ENCODE measurements at regions not wholly inside any gene's neighbourhood (a gene's known extent, or its start where the extent isn't known, plus 50 kb on each side); places are given as distances from the start of the nearest gene placed in this dataset.

DNA sequence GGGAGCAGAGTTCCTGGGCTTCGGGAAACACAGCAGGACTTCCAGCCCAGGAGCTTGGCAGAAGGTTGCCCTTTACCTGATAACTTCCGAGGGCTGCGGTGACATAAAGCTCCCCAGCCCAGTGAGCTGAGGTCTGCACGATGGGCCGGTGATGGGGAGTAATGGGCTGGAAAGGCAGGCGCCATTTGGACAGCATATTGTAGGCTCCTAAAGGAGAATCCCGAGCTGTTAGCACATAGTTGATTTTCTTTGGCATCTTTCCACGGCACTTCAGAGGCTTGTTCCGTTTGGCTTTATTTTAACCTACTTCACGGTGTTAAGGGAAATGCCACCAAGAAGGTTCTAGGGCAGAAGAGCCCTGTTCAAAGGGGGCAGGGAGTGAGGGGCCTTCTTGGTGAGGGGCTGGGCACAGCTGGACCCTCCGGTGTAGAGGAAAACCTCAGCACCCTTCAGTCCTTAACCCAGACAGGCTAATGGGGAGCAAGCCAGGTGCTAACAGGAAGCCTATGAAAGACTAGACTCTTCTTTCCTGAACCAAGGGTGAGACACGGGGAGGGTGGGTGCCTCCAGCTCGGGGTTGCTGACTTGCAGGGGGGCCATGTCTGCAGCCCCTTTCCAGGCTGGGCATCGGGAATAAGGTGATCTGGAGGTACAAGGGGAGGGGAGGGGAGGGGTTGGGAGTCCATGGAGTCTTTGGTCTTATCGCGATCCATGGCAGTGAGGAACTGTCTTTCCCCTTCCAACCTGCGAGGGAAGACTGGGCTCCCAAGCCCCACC lies 347.7 kb downstream of the GLRX3 start:
- DNase-seq (ENCODE audit: low read depth in 1 of 2, low spot score in 1 of 2) = no peak

DNA sequence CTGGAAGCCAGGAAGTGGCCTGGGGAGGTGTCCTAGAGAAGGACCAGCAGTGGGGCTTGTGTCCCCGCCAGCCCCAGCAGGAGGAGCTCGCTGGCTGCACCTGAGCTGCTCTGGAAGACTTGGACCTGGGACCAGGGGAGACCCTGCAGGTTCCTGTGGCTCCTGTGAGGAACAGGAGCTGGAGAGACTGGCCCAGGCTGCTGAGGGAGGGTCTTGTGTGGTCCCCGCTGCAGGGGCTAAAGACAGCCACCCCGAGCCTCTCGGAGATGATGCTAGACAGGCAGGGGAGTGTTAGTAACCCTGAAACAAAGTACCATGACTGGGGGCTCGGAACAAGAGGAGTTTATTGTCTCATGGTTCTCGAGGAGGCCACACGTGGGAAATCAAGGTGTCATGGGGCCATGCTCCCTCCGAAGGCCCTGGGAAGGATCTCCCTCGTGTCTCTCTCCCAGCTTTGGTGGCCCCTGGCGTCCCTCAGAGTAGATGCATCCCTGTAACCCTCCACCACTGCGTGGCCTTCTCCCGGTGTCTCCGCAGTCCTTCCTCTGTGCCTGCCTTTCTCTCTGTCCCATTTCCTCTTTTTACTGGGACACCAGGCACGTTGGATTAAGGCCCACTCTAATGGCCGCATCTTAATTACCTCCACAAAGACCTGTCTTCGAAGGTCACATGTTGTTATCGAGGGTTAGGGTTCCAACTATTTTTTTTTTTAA lies 348.4 kb downstream of the GLRX3 start:
- DNase-seq (ENCODE audit: low read depth in 1 of 2, low spot score in 1 of 2) = no peak

DNA sequence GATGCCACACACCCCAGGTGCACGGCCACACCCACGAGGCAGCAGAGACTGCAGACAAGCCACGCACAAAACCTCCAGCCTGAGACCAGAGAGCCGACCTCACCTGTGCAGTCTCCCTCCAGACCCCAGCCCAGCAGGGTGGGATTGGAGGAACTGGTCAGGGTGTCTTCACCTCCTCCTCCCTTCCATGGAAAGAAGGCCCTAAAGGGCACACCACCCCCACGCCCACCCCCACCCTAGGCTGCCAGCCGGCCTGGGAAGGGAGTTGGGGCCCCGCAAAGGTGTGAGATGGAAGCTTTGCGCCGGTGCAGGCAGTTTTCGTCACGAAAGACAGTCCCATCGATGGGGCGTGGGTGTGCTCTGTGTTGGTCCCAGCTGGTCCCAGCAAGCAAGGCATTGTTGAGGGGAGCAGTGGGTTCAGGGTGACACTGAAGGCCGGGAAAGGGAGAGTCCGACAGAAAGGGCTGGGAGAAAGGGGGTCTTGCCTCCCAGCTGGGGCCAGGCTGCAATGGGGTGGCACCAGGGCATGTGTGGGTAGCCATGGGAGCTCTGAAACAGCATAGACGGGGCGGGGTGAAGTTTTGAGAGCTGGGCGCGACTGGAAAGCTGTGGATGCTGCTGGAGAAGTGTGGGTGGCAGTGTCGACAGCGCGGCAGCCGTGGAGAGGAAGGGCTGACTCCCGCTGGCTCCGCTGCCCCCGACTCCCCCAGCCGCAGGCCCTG lies 349.2 kb downstream of the GLRX3 start:
- no peak for DNase-seq (ENCODE audit: low read depth in 1 of 2, low spot score in 1 of 2)

DNA sequence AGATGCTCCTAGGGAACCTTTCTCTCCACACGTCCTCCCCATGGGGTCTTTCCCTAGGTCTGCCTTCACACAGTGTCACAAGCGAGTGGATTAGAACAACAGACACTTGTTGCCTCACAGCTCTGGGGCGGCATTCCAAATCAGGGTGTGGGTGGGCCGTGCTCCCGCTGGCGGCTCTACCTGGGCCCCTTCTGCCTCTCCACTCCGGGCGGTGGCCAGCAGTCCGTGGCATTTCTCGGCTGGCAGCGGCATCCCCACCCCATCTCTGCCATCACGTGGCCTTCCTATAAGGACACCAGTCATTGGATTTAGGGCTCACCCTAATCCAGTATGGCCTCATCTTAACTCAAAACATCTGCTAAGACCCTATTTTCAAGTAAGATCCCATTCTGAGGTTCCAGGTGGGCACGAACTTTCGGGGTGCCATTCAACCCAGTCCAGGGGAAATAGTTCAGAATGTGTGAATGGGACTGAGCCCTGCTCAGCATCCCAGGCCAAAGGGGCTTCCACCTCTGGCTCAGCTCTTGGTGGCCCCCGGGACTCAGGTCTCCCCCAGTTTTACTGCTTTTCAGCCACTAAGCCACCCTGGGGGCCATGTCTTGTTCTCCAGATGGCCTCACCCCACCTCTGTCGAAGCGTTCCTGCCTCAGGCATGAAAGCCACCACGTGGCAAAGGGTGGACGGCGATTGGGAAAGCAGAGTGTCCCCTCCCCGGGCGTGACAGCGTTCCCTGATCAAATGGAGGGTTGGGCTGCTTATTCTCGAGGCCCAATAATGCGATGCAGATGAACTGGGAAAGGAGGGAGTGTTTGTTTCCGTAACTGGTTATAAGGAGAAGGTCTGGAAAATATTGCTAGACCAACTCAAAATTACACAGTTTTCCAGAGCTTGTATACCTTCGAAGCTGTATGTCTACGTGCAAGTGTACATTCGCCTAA lies 350.0 kb downstream of the GLRX3 start:
- DNase-seq (ENCODE audit: low read depth in 1 of 2, low spot score in 1 of 2) = no peak

DNA sequence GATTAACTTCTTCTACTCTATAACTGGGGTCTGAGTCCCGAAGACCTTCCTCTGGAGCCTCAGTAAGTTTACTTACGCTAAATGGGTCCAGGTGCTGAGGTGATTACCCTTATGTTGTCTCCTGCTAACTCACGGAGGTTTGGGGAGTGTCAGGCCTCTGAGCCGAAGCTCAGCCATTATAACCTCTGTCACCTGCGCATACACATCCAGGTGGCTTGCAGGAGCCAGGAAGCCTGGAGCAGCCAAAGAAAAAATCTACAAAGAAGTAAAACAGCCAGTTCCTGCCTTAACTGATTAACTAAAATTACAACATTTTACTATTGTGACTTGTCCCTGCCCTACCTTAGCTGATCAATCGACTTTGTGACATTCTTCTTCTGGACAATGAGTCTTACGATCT lies 350.7 kb downstream of the GLRX3 start:
- DNase-seq (ENCODE audit: low read depth in 1 of 2, low spot score in 1 of 2) = no peak

DNA sequence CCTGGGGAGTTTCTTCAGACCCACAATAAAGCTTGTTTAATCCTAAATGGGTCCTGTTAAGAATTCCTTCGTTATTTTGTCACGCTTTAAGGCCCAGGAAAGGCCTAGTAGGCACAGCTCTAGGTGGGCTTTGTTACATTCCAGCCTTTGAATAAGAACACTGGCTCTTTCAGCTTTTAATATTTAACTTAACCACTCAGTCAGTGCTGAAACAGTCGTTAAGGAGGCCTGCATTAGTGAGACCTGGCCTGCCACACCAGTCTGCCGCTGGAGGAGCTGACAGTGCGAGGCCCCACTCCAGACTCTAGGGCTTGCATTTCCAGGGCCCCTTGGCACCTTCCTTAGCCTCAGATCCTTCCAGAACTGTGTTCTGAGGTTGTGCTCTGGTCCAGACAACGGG lies 351.4 kb downstream of the GLRX3 start:
- DNase-seq (ENCODE audit: low read depth in 1 of 2, low spot score in 1 of 2) = no peak

DNA sequence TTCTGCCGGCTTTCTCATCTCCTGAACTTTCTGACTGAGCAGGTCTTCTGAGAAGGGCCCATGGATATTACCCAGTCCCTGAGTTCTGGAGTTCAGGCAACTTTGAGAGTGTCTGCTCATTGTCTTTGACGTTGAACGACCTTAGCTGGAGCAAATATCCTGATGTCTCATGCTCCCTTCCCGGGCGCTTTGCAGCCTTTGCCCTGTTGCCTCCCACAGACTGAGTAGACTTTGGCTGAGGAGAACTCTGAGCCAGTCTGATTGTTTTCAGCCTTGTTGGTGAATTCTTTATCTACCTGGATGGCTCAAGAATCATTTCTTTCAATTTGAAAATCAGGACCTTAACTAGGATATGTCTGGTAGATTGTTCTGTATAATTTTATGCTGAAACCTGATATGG lies 353.7 kb downstream of the GLRX3 start:
- no peak for DNase-seq (ENCODE audit: low read depth in 1 of 2, low spot score in 1 of 2)

DNA sequence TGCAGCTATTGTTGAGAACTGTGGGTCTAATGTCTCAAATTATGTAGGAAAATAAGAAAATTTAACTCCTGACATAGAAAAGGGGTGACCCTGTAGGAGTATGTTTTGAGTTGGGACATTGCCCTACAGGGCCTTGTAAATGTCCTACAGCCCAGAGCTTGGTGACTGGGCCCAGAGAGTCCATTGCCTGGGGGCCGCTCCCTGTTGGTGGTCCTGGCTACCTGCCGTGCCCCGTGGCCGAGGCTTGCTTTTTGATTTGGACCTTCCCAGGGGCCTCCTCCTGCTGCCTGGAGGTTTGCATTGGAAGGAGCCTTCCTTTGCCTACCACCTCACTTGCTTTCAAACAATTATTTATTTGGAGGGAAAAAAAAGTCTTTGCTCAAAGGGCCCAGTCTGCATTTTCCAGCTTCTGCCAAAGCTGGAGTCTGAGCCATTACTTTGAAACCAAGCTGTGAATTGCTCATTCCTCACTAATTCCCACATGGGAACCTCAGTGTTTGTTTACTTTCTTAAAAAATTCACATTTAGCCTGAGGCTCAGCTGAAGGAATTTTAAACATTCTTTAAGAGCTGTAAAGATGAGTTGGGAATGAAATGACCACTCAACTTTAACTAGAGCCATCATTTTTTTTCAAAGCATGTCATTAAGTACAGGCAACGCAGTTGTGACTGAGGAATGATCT lies 355.0 kb downstream of the GLRX3 start:
- no peak for DNase-seq (ENCODE audit: low read depth in 1 of 2, low spot score in 1 of 2)

DNA sequence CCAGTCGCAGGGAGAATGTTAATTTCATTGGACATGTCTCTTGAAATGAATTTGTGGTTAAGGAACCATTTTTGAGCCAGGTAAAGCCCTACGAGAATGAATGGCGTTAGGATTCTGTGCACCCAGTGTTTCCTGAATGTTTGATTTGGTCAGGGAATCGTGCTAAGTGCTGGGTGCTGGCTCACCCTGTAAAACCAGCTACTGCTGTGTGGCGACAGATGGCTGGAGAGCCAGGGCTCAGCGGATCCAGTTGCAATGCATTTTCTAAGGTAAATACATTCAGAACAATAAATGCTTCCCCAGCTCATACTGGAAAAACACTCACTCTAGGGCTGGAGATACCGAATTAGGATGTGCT lies 355.5 kb downstream of the GLRX3 start:
- DNase-seq (ENCODE audit: low read depth in 1 of 2, low spot score in 1 of 2) = no peak

DNA sequence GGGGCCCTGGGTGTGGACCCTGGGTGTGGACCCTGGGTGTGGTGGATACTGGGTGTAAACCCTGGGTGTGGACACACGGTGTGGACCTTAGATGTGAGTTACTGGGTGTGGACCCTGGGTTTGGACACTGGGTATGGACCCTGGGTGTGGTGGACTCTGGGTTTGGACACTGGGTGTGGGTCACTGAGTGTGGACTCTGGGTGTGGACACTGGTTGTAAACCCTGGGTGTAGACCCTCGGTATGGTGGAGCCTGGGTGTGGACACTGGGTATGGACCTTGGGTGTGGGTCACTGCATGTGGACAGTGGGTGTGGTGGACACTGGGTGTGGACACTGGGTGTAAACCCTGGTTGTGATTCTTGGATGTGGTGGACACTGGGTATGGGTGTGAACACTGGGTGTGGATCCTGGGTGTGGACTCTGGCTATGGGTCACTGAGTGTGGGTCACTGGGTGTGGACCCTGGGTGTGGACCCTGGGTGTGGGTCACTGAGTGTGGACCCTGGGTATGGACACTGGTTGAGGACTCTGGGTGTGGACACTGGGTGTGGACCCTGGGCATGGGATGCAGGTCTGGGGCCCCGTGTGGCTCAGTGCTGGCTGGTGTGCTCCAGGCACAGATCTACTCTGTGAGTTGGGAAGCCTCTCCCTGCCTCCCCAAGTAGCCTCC lies 356.2 kb downstream of the GLRX3 start:
- no peak for DNase-seq (ENCODE audit: low read depth in 1 of 2, low spot score in 1 of 2)

DNA sequence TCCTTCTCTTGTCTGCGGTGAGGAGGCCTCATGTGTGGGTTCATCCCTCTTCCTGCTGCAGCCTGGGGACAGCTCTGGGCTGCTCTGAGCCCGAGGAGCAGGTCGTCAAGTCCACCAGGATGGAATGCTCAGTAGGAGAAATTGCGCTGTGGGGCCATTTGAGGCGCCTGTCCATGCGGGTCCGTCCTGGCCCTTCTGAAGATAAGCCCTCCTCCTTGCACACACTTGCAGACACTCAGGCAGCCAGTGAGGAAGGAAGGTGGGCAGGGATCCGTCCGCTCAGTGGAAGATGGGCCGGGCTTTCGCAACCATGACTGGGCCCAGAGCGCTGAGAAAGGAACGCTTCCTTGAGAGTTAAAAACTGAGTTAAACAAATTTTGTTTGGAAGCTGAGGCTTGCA lies 356.8 kb downstream of the GLRX3 start:
- DNase-seq (ENCODE audit: low read depth in 1 of 2, low spot score in 1 of 2) = no peak

DNA sequence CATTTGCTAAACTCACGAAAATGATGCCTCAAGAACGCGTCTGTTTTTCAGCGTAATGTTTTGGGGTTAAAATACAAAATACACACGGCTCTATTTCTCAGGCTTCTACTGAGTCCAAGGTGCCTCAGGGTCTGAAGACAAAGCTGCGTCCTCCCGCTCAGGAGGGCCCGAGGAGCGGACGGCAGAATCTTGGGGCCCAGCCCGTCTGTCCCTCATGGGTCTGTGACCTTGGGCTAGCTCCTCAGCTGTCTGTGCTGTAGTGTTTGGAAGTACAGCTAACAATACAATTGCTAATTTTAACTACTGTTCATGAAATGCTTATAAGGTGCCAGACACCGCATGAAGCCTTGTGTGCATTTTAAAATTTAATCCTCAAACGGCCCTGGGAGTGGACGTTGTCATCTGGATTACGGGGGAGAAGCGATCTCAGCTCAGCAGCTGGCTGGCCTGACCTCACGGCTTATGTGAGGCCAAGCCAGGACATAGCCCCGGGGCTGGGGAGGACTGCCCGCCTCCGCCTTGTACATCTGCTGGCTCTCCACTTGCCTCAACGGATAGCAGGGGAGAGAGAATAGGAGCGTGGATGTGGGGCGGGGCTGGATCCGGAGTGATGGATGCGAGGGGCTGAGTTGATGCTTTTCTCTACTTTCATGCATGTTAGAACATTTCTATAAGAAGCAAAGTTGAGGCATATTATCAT lies 357.4 kb downstream of the GLRX3 start:
- DNase-seq (ENCODE audit: low read depth in 1 of 2, low spot score in 1 of 2) = no peak

DNA sequence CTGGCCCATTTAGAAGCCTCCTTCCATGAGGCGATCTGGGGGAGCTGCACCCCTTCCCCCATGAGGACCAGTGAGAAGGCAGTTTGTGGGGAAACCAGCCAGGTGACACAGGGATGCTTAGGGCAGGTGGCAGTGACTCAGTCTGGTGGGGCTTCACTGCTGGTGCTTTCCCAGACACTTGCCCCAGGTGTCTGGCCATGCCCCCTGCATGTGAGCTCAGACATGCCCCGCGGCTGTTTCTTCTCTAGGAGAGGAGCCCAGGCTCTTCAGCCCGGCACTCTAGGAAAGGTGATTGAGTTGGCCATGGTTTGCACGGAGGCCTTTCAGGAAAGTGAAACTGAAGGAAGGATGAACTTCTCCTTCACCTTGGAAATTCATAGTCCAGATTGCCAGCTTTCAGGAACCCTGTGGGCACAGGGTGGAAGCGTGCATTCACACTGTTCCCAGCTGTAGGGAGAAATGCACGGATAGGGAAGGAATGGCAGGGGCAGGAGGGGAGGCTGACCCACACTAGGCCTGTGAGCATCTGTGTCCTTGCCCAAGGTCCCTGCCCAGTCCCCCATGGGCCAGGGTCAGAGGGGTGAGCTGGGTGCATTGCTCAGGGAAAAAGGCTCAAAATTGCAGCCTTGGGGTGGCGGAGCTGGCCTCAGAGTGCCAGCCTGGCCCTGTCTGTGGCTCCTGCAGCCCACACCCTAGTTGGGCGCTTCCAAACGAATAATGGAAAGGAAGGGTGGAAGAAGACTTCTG lies 359.1 kb downstream of the GLRX3 start:
- no peak for DNase-seq (ENCODE audit: low read depth in 1 of 2, low spot score in 1 of 2)

DNA sequence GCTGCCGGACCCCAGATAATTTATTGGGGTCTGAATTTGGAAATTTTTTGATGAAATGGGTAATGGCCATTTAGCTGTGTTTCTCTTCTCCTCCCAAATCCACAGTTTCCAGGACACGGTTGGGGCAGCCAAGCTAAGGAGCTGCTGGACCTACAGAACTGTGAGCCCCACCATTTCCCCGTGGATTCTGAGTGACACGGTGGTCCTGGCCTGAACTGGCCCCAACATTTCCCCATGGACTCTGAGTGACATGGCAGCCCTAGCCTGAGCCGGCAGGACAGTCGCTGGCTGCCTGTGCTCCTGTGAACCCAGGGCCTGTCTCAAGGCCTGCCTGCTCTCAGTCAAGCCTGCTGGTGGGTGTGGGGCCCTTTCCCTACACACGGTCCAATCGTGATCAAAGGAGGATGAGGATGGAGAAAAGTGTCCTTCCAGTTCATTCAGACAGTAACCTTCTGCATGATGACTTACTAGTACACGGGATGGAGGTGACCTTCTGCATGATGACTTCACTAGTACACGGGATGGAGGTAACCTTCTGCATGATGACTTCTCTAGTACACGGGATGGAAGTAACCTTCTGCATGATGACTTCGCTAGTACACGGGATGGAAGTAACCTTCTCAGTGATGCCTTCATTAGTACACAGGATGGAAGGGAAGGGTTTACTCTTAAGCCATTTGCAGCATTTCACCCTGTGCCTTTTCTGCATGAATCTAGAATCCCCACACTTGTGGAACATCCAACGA lies 359.9 kb downstream of the GLRX3 start:
- no peak for DNase-seq (ENCODE audit: low read depth in 1 of 2, low spot score in 1 of 2)

DNA sequence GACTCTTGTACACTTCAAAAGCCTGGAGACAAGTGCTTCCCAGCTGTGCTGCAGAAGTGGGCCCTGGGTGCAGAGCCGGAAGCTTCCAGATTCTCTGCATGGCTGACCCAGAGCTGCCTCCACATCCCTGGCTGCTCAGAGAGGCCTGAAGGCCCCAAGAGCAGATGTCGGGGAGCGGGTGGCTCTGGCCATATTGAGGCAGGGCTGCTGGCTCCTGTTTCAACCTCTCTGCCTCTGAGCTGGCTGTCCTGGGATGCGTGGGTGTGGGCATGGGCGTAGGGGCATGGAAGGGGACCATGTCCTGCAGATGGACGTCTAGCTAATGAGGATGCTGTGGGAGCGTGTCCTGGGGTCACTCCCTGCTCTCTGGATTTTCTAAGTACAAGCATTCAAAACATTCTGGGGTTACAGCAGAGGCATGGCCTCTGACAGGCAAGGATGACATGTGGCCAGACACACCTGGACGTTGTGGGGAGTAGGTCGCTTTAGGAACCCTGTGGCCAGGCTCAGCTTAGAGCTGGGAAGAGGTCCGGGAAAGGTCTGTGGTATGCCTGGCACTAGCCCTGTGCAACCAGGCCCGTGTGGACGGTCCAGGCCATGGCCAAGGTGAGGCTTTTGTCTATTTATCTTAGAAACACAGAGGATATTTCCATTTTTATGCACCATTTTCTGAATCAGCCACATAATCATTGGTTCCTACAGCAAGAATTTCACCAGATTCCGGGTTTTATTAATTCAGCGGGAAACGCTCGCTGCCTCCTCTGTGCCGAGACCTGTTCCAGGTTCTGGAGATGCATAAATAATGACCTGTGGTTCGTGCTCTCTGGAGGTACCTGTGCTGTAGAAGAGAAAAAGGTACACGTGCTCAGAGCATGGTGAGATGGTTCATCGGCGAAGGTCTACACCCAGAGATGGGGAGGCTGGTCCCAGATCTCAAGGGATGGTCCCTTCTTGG lies 361.1 kb downstream of the GLRX3 start:
- no peak for DNase-seq (ENCODE audit: low read depth in 1 of 2, low spot score in 1 of 2)

DNA sequence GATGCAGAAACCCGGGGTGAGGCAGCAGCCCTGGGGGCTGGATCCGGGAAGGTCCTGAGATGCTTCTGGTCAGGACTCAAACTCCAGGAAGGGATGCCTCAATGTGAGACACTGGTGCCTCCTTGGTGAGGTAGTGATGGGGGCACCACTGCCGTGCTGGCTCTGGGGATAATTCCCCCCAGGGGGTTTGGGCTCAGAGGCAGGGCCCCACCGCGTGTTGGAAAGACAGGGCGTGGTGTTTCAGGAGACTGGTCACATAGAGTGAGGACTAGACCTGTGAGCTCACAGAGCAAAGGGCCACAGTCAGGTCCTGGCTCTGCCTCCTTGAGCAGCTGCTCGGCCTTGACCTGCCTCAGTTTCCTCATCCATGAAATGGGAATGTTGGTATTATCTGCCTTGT lies 361.9 kb downstream of the GLRX3 start:
- no peak for DNase-seq (ENCODE audit: low read depth in 1 of 2, low spot score in 1 of 2)

DNA sequence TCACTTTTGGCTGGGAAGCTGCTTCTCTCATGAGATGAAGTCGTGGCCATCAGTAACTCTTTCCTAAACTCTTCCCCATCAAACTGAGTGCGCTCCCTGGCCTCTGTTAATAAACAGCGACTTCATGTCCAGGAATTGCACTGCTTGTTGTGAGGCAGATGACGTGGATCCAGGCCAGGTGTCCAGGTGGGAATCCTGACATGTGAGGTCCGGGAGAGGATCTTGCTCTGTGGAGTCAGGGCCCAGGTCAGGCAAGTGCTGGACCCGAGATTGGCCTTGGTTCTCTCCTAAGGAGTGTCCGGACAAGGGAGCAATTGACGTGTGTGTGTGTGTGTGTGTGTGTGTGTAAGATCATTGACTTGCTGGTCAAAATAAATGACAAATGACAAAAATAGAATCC lies 362.7 kb downstream of the GLRX3 start:
- DNase-seq (ENCODE audit: low read depth in 1 of 2, low spot score in 1 of 2) = no peak

All from stimulated activated CD4-positive, alpha-beta T cell treated with anti-CD3 and anti-CD28 coated beads, Interleukin-15, amount 100 ng/mL, for 1 hour (primary cell).